Stimulated activated CD8-positive, alpha-beta memory T cell treated with anti-CD3 and anti-CD28 coated beads, Interleukin-7, amount 100 ng/mL, for 4 hours (primary cell): ENCODE measurements at regions not wholly inside any gene's neighbourhood (a gene's known extent, or its start where the extent isn't known, plus 50 kb on each side); places are given as distances from the start of the nearest gene placed in this dataset.
"Not testable (repeated sequence)": the region's sequence is repeated elsewhere in the genome, so short reads cannot be mapped to it uniquely, and the experiment has no call there.

Experiments used
- DNase-seq, 2 donors: peaks; one replicate each; pipeline ENCODE4 v3.0.0-alpha.2; 2020; ENCODE audit warnings: low read depth in 2 of 2

DNA sequence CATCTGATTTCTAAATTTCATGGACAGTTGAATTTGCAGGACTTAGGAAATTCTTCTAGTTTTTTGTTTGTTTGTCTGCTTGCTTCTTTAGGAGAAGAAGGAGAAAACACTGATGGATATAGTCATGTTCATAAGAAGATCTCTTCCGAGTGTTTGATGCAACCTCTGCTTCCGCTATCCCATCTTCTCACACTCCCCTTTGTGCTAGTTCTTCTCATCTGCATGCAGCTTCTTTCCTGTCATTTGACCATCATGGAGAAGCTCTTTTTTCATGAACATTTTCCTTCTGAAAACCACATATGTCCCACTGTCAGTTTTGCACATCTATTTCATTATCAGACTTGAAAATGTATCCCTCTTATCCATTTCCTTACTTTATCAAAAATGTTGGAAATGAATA lies 346.9 kb upstream of the PRKCQ start:
- no peak for DNase-seq

DNA sequence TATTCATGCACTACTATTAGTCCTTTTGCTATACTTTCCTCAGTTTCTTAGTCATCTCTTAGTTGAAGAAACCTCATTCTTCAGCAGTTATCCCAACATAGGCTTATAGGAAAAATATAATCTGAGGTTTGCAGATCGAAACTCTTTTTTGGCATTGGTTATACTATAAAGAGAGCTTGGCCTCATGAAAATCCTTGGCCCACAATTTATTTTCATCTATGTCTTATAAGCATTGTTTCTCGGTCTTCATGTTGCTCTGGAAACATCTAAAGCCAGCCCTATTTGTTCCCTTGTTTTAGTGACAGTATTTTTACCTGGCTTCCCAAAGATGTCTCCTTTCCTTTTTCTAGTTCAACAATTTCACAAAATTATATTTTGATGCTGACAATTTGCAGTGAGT lies 345.1 kb upstream of the PRKCQ start:
- DNase-seq = no peak

DNA sequence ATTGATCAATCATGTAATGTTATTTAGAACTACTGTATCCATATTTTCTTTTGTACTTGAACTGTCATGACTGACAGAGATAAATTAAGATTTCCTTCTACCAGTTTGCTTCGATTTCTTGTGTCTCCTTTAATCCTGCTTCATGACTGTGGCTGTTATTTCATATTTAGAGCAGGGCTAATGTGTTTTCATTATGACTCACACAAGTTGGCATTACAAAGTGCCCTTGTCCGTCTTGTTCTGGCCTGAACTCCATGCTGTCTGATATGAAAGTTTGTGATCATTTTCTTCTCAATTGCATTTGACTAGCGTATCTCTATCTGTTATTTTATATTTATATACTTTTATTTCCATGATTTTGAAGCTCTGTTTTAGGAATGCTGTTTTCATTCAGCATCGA lies 344.1 kb upstream of the PRKCQ start:
- no peak for DNase-seq

DNA sequence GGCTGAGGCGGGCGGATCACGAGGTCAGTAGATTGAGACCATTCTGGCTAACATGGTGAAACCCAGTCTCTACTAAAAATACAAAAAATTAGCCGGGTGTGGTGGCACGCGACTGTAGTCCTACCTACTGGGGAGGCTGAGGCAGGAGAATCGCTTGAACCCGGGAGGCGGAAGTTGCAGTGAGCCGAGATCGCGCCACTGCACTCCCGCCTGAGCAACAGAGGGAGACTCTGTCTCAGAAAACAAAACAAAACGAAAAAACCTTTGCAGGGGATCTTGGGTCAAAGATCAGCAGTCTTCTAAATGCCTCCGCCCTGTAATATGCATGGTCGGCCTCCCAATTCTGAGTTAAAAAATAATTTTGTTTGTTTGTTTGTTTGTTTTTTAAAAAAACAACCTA lies 340.9 kb upstream of the PRKCQ start:
- DNase-seq = not testable (repeated sequence)

DNA sequence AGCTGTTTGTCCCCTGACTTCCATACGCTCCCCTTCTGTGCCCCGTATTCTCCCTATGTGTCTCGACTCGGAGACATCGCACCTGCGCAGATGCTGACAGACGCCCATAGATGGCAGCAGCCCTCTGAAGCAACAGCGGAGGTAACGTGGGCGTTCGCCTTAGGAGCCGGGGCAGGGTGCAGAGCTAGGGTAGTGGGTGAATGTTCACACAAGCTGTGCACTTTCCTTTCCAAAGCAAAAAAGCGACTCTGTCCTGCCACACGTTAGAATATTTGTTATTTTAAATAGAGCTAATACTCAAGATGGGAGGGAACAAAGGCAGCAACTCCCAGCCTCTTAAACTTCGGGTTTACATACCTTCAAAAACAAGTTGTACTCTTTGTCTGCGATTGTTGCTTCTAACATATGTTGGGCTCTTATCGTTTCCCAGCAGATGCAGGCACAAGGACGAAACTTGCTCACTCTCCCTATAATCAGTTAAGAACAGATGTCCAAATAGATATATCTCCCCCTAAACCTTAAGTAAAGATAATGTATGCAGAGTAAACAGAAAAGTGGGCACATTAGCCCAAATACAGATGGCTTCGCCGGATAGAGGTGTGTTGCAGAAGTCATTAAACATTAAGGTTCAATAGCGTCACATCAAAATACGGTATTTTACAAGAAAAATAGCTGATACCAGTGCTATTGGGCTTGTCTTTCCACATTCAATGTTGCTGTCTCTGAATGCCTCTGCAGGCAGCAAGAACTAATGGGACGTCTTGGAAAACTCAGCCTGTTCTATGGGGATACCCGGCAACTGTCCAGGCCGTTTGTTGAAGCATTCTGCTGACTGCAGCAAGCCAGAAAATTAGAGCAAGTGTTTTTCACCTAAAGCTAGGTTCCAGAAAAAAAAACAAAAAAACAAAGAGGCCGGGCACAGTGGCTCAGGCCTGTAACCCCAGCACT lies 340.3 kb upstream of the PRKCQ start:
- peak; percentile 78 to 80 for DNase-seq

DNA sequence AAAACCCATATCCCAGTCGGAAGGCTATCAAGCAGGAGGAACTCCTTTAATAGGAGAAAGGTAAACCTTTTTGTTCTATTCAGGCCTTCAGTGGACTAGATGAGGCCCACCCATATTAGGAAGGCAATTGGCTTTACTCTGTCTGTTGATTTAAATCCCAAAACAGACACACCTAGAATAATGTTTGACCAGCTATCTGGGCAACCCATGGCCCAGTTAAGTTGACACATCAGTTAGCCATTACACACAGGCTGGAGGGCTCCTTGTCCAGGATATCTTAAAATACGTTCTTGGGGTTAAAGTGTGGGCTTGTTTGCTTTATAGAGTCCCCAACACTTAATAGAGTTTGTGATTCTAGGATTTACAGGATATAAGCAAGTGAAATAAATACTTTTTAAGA lies 339.0 kb upstream of the PRKCQ start:
- no peak for DNase-seq

DNA sequence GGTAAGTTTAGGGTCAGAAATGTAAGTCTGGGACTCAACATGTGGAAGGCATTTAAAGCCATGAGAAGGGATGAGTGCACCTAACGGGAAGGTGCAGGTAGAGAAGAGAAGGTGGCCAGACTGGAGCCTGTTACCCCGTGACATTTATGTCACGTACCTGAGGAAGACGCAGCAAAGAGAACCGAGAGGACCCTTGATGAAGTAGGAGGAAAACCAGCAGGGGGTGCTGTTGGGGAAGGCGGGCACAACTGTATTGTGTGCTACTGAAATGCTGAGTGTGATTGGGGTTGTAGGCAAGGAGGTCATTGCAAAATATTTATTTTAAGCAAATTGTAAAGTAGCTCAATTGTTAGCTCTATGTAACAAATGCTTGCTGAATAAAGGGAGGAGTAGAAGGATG lies 338.2 kb upstream of the PRKCQ start:
- DNase-seq = peak; percentile 56

DNA sequence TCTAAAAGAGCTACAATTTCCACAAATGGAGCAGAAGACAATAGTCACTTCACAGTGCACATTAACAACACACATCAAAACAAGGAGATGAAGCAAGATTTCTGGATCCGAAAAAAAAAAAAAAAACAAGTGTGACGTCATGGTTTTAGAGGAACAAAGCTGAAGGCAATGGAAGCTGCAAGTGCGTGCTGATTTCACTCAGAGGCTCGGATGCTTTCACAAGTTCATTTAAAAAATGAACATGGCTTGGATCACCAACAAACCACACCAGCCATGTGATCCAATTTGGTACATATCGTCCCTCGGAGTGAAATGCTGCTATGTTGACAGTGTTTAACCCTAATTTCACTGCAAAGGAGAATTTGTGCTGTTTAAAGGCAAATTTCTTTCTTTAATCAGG lies 337.0 kb upstream of the PRKCQ start:
- no peak for DNase-seq

DNA sequence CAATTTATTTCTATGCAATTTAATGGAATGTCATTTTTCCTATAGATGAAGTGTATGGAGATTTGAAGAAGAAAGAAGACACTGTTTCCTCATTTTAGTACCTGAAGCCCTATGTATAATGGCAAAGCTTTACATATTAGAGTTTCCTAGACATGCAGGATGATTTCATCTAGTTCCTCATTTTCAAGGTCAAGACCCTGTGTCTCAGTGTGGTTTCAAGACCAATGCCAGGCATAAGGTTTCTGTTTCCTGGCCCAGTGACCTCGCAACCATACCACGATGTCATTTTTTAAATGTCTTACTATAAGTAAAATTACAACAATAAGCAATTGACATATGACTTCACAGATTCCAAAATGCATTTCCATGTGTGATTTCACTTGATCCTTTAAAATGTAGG lies 336.5 kb upstream of the PRKCQ start:
- DNase-seq = no peak

DNA sequence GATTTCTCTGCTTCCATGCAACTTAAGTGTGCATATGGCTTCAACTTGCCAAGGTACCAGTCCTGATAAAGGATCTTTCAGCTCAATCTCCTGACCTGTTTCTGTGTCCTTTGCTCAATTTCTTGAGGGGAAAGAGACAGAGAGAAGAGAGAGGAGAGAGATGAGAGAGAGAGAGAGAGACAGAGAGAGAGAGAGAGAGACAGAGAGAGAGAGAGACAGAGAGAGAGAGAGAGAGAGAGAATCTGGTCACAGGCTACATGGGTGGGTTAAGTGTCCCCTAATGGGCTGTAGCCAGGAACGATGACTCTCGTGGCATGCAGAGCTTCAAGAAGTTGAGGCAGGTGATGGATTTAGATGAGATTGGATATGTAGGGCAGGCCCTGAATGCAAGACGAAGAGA lies 335.2 kb upstream of the PRKCQ start:
- DNase-seq = no peak

DNA sequence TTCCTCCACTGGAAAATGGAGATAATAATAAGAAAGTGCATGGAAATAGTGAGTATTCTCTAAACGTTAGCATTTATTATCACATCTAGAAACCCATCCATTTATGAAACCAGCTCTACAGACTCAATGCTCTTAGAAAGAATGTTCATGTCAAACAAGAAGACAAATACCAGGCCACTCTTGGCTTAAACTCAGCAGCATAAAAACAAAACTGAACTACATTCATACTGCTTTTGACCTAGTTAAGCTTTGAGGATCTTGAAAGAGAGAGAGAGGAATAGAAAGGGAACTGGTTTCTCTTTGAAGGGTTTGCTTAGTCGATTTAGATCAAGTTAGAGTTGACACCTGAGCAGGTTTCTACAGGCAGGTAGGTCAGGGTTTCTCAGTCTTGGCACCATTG lies 332.9 kb upstream of the PRKCQ start:
- no peak for DNase-seq

DNA sequence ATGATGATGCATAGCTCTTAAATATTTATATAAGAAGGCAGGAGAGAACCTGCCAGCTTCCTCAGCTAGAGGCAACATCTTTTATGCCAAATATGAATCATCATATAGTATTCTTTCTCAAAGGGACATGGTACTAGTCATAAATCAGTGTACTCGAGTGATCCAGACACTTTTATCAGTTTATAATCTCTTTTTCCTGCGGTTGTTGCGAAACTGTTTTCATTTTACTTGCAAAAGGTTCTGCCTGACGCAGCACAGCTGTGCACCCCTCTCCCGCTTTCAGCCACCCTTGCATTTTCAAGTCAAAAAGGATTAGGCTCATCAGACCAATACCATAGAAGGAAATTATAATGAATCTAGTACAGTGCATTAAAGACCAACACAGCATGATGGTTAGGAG lies 332.3 kb upstream of the PRKCQ start:
- no peak for DNase-seq

DNA sequence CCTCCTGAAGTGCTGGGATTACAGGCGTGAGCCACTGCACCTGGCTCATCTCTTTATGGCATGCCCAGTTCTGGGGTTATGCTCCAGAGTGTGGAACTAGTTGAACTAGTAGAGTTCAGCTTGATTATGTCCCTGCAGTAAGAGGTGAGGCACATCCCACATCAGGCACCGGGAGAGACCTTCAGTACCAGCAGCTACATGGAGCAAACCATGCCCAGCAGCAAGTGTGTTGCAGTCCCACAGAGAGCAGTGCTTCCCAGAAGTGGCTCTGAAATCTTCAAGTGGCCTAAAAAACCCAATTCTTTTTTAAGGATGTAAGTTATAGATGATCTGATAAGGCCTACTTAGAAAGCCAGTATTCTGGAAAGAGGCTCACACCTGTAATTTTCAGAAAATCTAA lies 331.9 kb upstream of the PRKCQ start:
- no peak for DNase-seq

DNA sequence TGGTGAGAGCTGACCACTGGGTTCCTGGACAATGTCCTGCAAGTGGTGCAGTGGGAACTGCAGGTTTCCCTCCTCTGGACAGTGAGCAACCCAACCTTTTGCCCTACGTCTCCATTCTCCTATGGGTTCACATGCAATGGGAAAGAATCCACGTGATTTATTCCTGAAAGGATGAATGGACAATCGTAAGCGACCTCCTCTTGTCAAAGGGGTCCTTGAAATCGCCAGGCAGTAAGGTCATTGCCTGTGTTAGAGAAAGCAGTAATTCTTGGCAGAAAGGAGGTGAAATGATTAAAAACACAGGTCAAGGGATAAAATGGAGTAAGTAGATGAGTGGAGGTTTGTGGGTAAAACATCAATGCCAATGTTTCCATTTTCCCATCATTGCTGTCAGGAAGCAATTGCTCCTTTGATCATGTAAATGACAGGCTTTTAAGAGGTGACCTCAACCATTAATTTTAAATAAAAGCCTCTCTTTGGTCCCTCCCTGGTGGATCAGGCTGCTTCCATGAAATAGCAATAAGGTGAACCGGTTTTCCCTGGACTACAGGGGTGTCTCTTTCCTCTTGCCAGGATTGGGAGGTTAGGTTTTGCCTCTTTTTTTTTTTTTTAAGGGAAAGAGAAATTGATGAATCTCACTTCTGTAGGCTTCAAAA lies 330.0 kb upstream of the PRKCQ start:
- DNase-seq = no peak

DNA sequence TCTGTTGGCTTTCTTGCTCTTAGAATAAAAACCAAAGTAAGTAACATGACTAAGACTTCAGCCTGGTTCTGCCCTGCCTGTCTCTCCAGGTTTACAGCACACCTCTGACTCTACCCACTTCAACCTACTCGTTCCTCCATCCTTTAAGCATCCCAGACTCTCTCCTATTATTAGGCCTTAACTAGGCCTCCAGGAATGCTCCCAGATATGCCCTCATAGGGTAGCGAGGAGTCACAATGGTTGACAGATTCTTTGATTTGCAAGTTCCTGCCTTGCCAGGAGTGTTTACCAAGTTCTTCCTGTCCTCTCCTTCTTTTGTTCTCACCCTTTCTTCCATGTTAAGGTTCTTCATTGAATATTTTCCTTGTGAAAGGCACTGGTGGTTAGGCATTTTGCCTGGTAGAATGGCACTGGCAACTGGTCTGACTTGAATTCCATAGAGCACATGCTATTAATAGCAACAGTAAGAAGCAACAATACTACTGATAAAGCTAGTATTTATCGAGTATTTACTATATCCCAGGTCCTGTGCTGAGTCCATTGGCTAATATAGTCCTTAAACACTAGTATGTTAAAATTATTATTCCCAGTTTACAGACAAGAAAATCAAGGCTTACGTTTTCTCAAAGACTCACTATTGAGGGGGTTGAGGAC lies 327.9 kb upstream of the PRKCQ start:
- no peak for DNase-seq

DNA sequence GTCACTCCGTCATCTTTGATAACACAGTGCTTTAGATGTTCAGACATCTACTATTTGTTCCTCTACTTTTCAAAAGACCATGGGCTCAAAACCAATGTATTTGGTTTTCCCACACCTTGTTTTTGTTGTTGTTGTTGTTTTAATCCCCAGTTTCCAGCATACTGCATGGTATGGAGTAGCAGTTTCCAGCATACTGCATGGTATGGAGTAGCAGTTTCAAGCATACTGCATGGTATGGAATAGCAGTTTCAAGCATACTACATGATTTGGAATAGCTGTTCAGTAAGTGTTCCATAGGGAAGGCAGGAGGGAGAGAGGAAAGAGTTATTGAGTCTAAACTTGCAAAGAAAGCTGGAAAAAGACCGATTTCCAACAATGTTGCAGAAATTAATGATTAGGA lies 314.3 kb upstream of the PRKCQ start:
- DNase-seq = no peak

DNA sequence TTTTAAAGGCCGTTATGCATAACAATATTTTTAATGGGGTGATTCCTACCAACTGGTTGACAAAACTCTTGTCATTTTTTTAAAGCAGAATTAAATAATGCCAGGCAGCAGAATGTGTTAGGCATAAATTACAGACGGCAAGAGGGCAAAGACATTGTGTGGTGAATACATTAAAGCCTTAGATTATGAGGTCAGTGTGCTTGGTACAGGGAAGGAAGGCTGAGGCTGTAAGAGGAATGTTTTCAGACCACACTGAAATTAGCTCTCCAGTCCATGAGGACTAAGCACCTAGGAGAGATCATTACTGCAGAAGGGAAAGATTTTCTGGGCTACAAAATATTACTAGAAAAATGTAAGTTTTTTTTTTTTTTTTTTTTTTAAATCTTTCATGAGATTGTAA lies 312.8 kb upstream of the PRKCQ start:
- DNase-seq = no peak

DNA sequence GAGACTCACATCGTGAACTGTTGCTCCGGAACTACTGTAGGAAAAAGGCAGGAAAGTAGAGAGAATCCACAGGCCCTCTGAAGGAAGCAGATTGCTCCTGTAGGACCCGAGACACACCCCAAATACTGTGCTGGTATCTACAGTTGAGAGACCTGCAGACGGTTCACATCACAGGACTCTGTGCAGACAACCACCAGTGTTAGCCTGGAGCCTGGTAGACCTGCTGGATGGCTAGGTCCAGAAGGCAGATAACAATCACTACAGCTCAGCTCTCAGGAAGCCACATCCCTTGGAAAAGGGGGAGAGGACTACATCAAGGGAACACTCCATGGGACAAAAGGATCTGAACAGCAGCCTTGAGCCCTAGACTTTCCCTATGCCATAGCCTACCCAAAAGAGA lies 311.8 kb upstream of the PRKCQ start:
- DNase-seq = no peak

DNA sequence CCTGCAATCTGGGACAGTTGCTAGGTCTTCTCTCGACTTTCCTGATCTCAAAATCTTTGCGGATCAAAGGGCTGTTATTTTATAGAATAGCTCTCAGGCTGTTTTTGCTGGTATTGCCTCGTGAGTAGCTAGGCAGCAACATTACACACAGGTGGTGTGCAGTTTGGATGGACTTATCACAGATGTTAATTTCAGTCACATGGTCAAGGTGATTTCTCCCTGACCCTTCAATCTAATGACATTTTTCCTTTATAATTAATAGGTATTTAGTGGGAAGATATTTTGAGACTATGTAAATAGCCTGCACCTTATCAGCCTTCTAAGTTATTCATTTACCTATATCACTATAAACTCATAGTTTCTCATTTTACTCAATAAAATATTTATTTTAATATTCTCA lies 309.6 kb upstream of the PRKCQ start:
- no peak for DNase-seq

DNA sequence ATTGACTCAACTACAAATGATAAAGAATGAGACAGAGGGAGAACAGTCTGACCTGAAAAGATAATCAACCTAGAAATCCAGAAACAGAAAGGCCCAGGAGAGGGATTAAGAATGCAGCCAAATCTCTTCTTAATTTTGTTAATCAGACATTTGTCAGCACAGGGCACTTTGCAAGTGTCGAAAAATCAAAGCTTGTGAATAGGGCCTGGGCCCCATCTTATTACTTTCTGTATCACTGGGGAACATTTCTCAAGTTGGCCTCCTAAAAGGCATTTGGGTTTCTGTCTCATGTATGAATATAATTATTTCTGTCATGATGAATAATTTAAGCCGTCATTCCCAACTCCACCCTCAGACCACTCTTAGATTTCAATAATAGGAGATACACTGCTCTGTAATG lies 308.4 kb upstream of the PRKCQ start:
- DNase-seq = no peak

DNA sequence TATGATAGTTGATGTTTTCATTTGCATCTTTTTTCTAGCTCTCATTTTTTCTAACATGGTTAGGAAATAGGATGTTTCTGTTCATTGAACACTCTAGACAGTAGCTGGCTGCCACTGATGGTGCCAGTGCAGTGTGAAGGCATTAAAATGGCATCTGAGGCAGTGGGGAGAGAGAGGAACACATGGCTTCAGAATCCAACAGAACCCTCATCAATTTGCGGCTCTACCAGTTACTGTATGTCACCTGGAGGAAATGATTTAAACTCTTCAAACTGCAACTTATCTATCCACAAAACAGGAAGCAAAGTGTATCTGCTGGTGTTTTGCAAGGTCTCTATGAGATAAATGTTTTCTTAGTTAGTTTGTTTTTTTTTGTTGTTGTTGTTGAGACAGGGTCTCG lies 305.2 kb upstream of the PRKCQ start:
- no peak for DNase-seq

DNA sequence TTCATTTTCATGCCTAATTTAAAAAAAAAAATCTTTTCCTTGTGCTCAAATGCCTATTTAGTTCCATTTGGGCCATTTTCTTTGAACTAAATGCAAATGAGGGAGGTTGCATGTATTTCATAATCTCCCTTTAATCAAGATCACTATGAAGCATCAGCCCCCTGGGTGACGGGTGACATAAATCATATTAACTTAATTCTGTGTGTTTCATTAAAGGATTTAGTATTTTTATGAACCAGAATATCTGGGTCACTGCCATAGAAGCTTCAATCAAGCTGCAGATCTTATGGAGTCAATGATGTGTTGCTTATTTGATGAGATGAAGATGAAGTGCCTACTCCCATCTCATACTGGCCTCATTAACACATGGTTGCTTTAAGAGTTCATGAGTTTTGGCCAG lies 301.9 kb upstream of the PRKCQ start:
- DNase-seq = no peak
